ENCODE measurements at regions not wholly inside any gene's neighbourhood (a gene's known extent, or its start where the extent isn't known, plus 50 kb on each side); places are given as distances from the start of the nearest gene placed in this dataset.

DNA sequence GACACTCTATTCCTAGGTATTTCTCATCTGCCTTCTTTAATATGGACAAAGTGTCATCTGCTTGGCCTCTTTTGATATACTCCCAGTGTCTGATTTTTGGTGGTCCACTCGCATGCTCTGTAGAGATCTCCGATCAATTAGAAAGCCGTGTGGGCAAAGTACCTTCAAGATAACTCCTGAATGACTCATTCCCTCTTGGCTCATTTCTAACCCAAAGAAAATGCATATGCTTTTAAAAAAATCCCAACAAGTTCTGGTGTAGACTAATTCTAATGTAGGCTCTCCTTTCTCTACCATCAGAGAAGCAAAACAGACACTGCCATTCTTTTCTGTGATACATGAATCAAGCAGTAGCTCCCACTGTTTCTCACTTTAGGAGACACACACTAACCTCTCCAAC is 714.9 kb upstream of the ADGRL3 start:
- TF ChIP-seq RAD21 (IDR thresholded peaks at IDR 0.05; ENCODE audit: insufficient read depth, low read depth, low read length) (no peak), POLR2AphosphoS5 (IDR thresholded peaks at IDR 0.05; ENCODE audit: low read length) (no peak), CBX5 (IDR thresholded peaks at IDR 0.05; ENCODE audit: low read depth) (no peak), EGR1 (IDR thresholded peaks at IDR 0.05; ENCODE audit: borderline replicate concordance in 1 of 2, low read depth in 2 of 2, low read length in 2 of 2) (no peak), RBBP5 (conservative IDR thresholded peaks at IDR 0.05) (no peak), CEBPB (IDR thresholded peaks at IDR 0.05; ENCODE audit: borderline replicate concordance in 1 of 2, low read depth in 2 of 2, low read length in 2 of 2) (no peak)
- TF ChIP-seq, protein P1, sequence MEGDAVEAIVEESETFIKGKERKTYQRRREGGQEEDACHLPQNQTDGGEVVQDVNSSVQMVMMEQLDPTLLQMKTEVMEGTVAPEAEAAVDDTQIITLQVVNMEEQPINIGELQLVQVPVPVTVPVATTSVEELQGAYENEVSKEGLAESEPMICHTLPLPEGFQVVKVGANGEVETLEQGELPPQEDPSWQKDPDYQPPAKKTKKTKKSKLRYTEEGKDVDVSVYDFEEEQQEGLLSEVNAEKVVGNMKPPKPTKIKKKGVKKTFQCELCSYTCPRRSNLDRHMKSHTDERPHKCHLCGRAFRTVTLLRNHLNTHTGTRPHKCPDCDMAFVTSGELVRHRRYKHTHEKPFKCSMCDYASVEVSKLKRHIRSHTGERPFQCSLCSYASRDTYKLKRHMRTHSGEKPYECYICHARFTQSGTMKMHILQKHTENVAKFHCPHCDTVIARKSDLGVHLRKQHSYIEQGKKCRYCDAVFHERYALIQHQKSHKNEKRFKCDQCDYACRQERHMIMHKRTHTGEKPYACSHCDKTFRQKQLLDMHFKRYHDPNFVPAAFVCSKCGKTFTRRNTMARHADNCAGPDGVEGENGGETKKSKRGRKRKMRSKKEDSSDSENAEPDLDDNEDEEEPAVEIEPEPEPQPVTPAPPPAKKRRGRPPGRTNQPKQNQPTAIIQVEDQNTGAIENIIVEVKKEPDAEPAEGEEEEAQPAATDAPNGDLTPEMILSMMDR (IDR thresholded peaks at IDR 0.05 in 2 of 3, conservative IDR thresholded peaks at IDR 0.05 in 1 of 3; ENCODE audit: control insufficient read depth in 2 of 3, extremely low read depth in 1 of 3, insufficient read depth in 1 of 3, low read depth in 3 of 3, low read length in 3 of 3), result no peak
- TF ChIP-seq, protein P2, sequence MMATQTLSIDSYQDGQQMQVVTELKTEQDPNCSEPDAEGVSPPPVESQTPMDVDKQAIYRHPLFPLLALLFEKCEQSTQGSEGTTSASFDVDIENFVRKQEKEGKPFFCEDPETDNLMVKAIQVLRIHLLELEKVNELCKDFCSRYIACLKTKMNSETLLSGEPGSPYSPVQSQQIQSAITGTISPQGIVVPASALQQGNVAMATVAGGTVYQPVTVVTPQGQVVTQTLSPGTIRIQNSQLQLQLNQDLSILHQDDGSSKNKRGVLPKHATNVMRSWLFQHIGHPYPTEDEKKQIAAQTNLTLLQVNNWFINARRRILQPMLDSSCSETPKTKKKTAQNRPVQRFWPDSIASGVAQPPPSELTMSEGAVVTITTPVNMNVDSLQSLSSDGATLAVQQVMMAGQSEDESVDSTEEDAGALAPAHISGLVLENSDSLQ (IDR thresholded peaks at IDR 0.05), result no peak
- TF ChIP-seq, protein P3, sequence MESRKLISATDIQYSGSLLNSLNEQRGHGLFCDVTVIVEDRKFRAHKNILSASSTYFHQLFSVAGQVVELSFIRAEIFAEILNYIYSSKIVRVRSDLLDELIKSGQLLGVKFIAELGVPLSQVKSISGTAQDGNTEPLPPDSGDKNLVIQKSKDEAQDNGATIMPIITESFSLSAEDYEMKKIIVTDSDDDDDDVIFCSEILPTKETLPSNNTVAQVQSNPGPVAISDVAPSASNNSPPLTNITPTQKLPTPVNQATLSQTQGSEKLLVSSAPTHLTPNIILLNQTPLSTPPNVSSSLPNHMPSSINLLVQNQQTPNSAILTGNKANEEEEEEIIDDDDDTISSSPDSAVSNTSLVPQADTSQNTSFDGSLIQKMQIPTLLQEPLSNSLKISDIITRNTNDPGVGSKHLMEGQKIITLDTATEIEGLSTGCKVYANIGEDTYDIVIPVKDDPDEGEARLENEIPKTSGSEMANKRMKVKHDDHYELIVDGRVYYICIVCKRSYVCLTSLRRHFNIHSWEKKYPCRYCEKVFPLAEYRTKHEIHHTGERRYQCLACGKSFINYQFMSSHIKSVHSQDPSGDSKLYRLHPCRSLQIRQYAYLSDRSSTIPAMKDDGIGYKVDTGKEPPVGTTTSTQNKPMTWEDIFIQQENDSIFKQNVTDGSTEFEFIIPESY (IDR thresholded peaks at IDR 0.05), result no peak

All from GM12878 (cell line).